Breast epithelium (tissue), 4 donors: ENCODE measurements at regions not wholly inside any gene's neighbourhood (a gene's known extent, or its start where the extent isn't known, plus 50 kb on each side); places are given as distances from the start of the nearest gene placed in this dataset.

Experiments
- DNase-seq, 2 donors: peaks; one replicate each; pipeline ENCODE4 v3.0.0-alpha.2; 2019; ENCODE audit warnings: low spot score in 2 of 2
- H3K27ac ChIP-seq, 2 donors: fragments of 200-600 bp; sonication (generic) in 1 of 2; one replicate each; pipeline ENCODE4 v1.5.1; 2016 to 2019; ENCODE audit warnings: mild to moderate bottlenecking in 1 of 2
- H3K27me3 ChIP-seq, 2 donors: fragments of 200-600 bp; sonication (generic) in 1 of 2; one replicate each; pipeline versions ENCODE4 v1.5.1 to v1.6.0; 2017 to 2019; ENCODE audit warnings: control low read depth in 1 of 2, mild to moderate bottlenecking in 1 of 2
- H3K36me3 ChIP-seq: fragments of 200-600 bp; one replicate; pipeline ENCODE4 v1.5.1; 2019
- H3K4me1 ChIP-seq, 2 donors: fragments of 200-600 bp; sonication (generic); one replicate each; pipeline ENCODE4 v1.5.1; 2016 to 2019; ENCODE audit warnings: control low read depth in 1 of 2
- H3K4me3 ChIP-seq, 3 donors: fragments of 200-600 bp; sonication (generic); 1 replicate in 2 of 3; 2 replicates in 1 of 3; pipeline ENCODE4 v1.5.1; 2016 to 2019; ENCODE audit warnings: mild to moderate bottlenecking in 3 of 3, moderate library complexity in 2 of 3
- H3K9me3 ChIP-seq, 2 donors: fragments of 200-600 bp; sonication (generic) in 1 of 2; one replicate each; pipeline ENCODE4 v1.5.1; 2016 to 2019; ENCODE audit warnings: control low read depth in 1 of 2
- CTCF ChIP-seq, 3 donors: fragments of 450-650 bp; IDR thresholded peaks; one replicate each; pipeline ENCODE4 v1.5.1; 2016 to 2017; ENCODE audit warnings: antibody characterized with exemption in 3 of 3, mild to moderate bottlenecking in 3 of 3, moderate library complexity in 3 of 3
- POLR2A ChIP-seq: fragments of 450-650 bp; IDR thresholded peaks from one replicate; pipeline ENCODE4 v1.6.1; 2016; ENCODE audit warnings: antibody characterized with exemption, mild to moderate bottlenecking, moderate library complexity
- POLR2AphosphoS5 ChIP-seq, 3 donors: sonication (generic); formaldehyde crosslinking; IDR thresholded peaks; one replicate each; pipeline ENCODE4 v1.6.1; 2017; ENCODE audit warnings: antibody characterized with exemption in 3 of 3
- intact Hi-C: fragments of 100-400 bp; cut with DNase I; formaldehyde crosslinking; loops from one replicate; pipeline ENCODE4 v1.15.1; 2023; ENCODE audit warnings: low total_unique reads

- Histone ChIP-seq H3K4me3 (no peak overlapping the region), H3K4me1 (no peaks in the 10 kb centered on the region), H3K27ac (no peak overlapping the region), H3K27me3 (no peaks in the 10 kb centered on the region), H3K9me3 (no peaks in the 10 kb centered on the region), H3K36me3 (no peaks in the 10 kb centered on the region)
- intact Hi-C loops: no loop called here
- no peak for DNase-seq
- TF ChIP-seq POLR2A: no peak
- no peak for TF ChIP-seq CTCF (IDR thresholded peaks at IDR 0.05)
- no peak for TF ChIP-seq POLR2AphosphoS5 (IDR thresholded peaks at IDR 0.05)
Observed at GRCh38 chr7:115218076-115218475, 296.2 kb downstream of the MDFIC start.

- Histone ChIP-seq H3K9me3 (no peaks in the 10 kb centered on the region), H3K27ac (no peak overlapping the region), H3K4me3 (no peak overlapping the region), H3K4me1 (no peaks in the 10 kb centered on the region), H3K36me3 (no peaks in the 10 kb centered on the region), H3K27me3 (no peaks in the 10 kb centered on the region)
- intact Hi-C loops: no loop called here
- no peak for DNase-seq
- TF ChIP-seq CTCF (IDR thresholded peaks at IDR 0.05): peak in 2 of 3 donors; percentile 15 to 27
- TF ChIP-seq POLR2A: no peak
- no peak for TF ChIP-seq POLR2AphosphoS5 (IDR thresholded peaks at IDR 0.05)
Observed at GRCh38 chr7:115217373-115217772, 295.5 kb downstream of the MDFIC start.

GRCh38 chr7:115216652-115217051 is 294.8 kb downstream of the MDFIC start:
- intact Hi-C loops: no loop called here
- no peaks in the 10 kb centered on the region for H3K9me3 ChIP-seq
- H3K36me3 ChIP-seq: no peaks in the 10 kb centered on the region
- no peaks in the 10 kb centered on the region for H3K27me3 ChIP-seq
- H3K4me1 ChIP-seq: no peaks in the 10 kb centered on the region
- no peak overlapping the region for H3K4me3 ChIP-seq
- H3K27ac ChIP-seq: no peak overlapping the region
- no peak for DNase-seq
- TF ChIP-seq POLR2AphosphoS5 (IDR thresholded peaks at IDR 0.05) (no peak), POLR2A (no peak), CTCF (IDR thresholded peaks at IDR 0.05) (no peak)

GRCh38 chr7:115211171-115211570 is 289.3 kb downstream of the MDFIC start:
- Histone ChIP-seq H3K27me3 (no peaks in the 10 kb centered on the region), H3K4me3 (no peak overlapping the region), H3K4me1 (no peaks in the 10 kb centered on the region), H3K27ac (no peak overlapping the region), H3K9me3 (peaks cover 8 to 10% of the 10 kb centered on the region in 2 donors), H3K36me3 (no peaks in the 10 kb centered on the region)
- intact Hi-C loops: no loop called here
- no peak for DNase-seq
- TF ChIP-seq CTCF (IDR thresholded peaks at IDR 0.05) (no peak), POLR2A (no peak), POLR2AphosphoS5 (IDR thresholded peaks at IDR 0.05) (no peak)

DNA sequence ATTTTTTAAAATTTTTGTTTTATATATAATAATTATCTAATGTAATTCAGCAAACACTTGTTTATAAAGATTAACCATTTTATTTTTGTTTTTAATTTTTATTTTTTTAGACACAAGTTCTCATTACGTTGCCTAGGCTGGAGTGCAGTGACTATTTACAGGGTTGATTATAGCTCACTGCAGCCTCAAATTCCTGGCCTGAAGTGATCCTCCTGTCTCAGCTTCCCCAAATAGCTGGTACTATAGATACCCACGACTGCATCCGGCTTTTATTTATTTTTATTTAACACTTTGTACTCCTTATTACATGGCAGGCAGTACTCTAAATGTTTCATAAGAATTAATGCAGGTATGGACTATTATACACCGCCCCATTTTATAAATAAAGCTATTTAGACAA is 288.7 kb downstream of the MDFIC start:
- H3K4me3 ChIP-seq: no peak overlapping the region
- H3K4me1 ChIP-seq: no peaks in the 10 kb centered on the region
- H3K9me3 ChIP-seq: peaks cover 11 to 14% of the 10 kb centered on the region in 2 donors
- no peaks in the 10 kb centered on the region for H3K36me3 ChIP-seq
- no peak for TF ChIP-seq POLR2AphosphoS5 (IDR thresholded peaks at IDR 0.05)
- TF ChIP-seq CTCF (IDR thresholded peaks at IDR 0.05): no peak
- no peak for TF ChIP-seq POLR2A
- no peak overlapping the region for H3K27ac ChIP-seq
- no peaks in the 10 kb centered on the region for H3K27me3 ChIP-seq
- intact Hi-C loops: no loop called here
- no peak for DNase-seq
